H1 (cell line): ENCODE measurements at regions not wholly inside any gene's neighbourhood (a gene's known extent, or its start where the extent isn't known, plus 50 kb on each side); places are given as distances from the start of the nearest gene placed in this dataset.

Experiments
- ATF2 ChIP-seq: IDR thresholded peaks from 2 replicates; pipeline ENCODE4 v1.6.1; 2012; ENCODE audit warnings: low read length, inconsistent platforms
- ATF3 ChIP-seq: IDR thresholded peaks from 2 replicates; pipeline ENCODE4 v1.6.1; 2011; ENCODE audit warnings: low read depth, mild to moderate bottlenecking, low read length; ENCODE audit not compliant: insufficient read depth
- CEBPB ChIP-seq: IDR thresholded peaks from 2 replicates; pipeline ENCODE4 v1.6.1; 2012; ENCODE audit warnings: low read depth, low read length
- CHD2 ChIP-seq: IDR thresholded peaks from 2 replicates; pipeline ENCODE4 v1.6.1; 2012; ENCODE audit warnings: low read length, improper control_type of control experiment
- CHD7 ChIP-seq: fragments of 300-600 bp; sonication (generic); IDR thresholded peaks from 2 replicates; pipeline ENCODE4 v1.7.1; 2012; ENCODE audit warnings: low read length, moderate library complexity, mild to moderate bottlenecking, inconsistent platforms; ENCODE audit not compliant: insufficient replicate concordance
- EP300 ChIP-seq, 2 experiments: IDR thresholded peaks; 1 replicate in 1 of 2; 2 replicates in 1 of 2; pipeline ENCODE4 v1.6.1; 2011 to 2012; ENCODE audit warnings: low read depth in 2 of 2, low read length in 2 of 2, mild to moderate bottlenecking in 2 of 2, borderline replicate concordance in 1 of 2, inconsistent platforms in 1 of 2, moderate library complexity in 1 of 2
- EZH2 ChIP-seq: fragments of 200-600 bp; sonication (generic); IDR thresholded peaks from 2 replicates; pipeline ENCODE4 v1.7.1; 2012; ENCODE audit warnings: low read depth, mild to moderate bottlenecking, moderate library complexity, low read length, inconsistent platforms; ENCODE audit not compliant: severe bottlenecking
- SAP30 ChIP-seq: fragments of 300-600 bp; sonication (generic); IDR thresholded peaks from 2 replicates; pipeline ENCODE4 v1.7.1; 2012; ENCODE audit warnings: low read length, moderate library complexity, mild to moderate bottlenecking, inconsistent platforms; ENCODE audit not compliant: insufficient read depth, insufficient replicate concordance
- SRF ChIP-seq: IDR thresholded peaks from 2 replicates; pipeline ENCODE4 v1.6.1; 2011; ENCODE audit warnings: mild to moderate bottlenecking, low read depth, low read length, moderate library complexity
- TEAD4 ChIP-seq: IDR thresholded peaks from 2 replicates; pipeline ENCODE4 v1.6.1; 2012; ENCODE audit warnings: low read depth, low read length, inconsistent platforms, mixed read lengths

- no peak for TF ChIP-seq CHD7
- no peak for TF ChIP-seq EP300 (IDR thresholded peaks at IDR 0.05; ENCODE audit: borderline replicate concordance in 1 of 2, low read depth in 2 of 2, low read length in 2 of 2)
- no peak for TF ChIP-seq CHD2
- no peak for TF ChIP-seq SAP30
- TF ChIP-seq CEBPB, result no peak
- no peak for TF ChIP-seq EZH2
- TF ChIP-seq SRF, result no peak
- no peak for TF ChIP-seq TEAD4
- no peak for TF ChIP-seq ATF2
- TF ChIP-seq ATF3, result no peak
- TF ChIP-seq, all 59 proteins: peak for 0
Observed at GRCh38 chr1:58367217-58367616, 179.3 kb downstream of the OMA1 start (continued).
